ENCODE measurements at regions not wholly inside any gene's neighbourhood (a gene's known extent, or its start where the extent isn't known, plus 50 kb on each side); places are given as distances from the start of the nearest gene placed in this dataset.

GRCh38 chr6:126672649-126673048, 332.7 kb downstream of the CENPW start:
- TF ChIP-seq CTCF (conservative IDR thresholded peaks at IDR 0.05) (no peak), EZH2 (IDR thresholded peaks at IDR 0.05; ENCODE audit: low read depth) (no peak)

All from PC-9 (cell line).